ENCODE measurements at regions not wholly inside any gene's neighbourhood (a gene's known extent, or its start where the extent isn't known, plus 50 kb on each side); places are given as distances from the start of the nearest gene placed in this dataset.

DNA sequence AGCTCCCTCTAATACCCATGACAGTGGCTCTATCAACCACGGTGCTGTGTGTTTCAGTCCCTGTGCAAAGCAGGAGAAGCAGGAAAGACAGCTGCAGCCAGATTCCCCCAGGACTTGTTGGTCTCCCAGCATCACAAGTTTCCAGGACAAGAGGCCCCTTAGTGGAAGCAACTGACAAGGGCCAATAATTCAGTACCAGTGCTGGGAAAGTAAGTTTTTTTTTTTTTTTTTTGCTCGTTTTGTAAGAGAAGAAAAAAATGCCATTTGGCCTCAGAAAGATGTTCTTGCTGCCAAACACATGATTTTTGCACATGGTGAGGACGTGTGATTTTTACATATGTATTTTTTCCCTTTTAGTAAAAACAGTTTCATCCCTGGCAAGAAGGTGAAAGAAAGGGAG lies 284.2 kb upstream of the ZMIZ1 start:
- no peak for DNase-seq
- Mint-ChIP-seq H3K27ac (ENCODE audit: unreplicated experiment) (no peak overlapping the region), H3K36me3 (ENCODE audit: insufficient read depth, unreplicated experiment) (no peaks in the 10 kb centered on the region), H3K4me3 (ENCODE audit: low read depth, unreplicated experiment) (no peak overlapping the region), H3K9me3 (ENCODE audit: low read depth, unreplicated experiment) (peaks cover 3% of the 10 kb centered on the region), H3K27me3 (ENCODE audit: unreplicated experiment) (peaks cover 44% of the 10 kb centered on the region), H3K4me1 (ENCODE audit: low read depth, unreplicated experiment) (peaks cover 2% of the 10 kb centered on the region)
- CTCF ChIA-PET: no interaction called here
- BruUV-seq (replicated peaks): no TSS peak
- intact Hi-C loops (cut with micrococcal nuclease; ENCODE audit: unreplicated experiment): no loop called here
- TF ChIP-seq, protein P1, sequence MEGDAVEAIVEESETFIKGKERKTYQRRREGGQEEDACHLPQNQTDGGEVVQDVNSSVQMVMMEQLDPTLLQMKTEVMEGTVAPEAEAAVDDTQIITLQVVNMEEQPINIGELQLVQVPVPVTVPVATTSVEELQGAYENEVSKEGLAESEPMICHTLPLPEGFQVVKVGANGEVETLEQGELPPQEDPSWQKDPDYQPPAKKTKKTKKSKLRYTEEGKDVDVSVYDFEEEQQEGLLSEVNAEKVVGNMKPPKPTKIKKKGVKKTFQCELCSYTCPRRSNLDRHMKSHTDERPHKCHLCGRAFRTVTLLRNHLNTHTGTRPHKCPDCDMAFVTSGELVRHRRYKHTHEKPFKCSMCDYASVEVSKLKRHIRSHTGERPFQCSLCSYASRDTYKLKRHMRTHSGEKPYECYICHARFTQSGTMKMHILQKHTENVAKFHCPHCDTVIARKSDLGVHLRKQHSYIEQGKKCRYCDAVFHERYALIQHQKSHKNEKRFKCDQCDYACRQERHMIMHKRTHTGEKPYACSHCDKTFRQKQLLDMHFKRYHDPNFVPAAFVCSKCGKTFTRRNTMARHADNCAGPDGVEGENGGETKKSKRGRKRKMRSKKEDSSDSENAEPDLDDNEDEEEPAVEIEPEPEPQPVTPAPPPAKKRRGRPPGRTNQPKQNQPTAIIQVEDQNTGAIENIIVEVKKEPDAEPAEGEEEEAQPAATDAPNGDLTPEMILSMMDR (IDR thresholded peaks at IDR 0.05; ENCODE audit: unreplicated experiment): no peak

- BruUV-seq (replicated peaks): no TSS peak
- no peak overlapping the region for H3K4me3 Mint-ChIP-seq (ENCODE audit: low read depth, unreplicated experiment)
- no peak for DNase-seq
- H3K27me3 Mint-ChIP-seq (ENCODE audit: unreplicated experiment): peaks cover 49% of the 10 kb centered on the region
- H3K36me3 Mint-ChIP-seq (ENCODE audit: insufficient read depth, unreplicated experiment): no peaks in the 10 kb centered on the region
- no peaks in the 10 kb centered on the region for H3K4me1 Mint-ChIP-seq (ENCODE audit: low read depth, unreplicated experiment)
- CTCF ChIA-PET: no interaction called here
- H3K9me3 Mint-ChIP-seq (ENCODE audit: low read depth, unreplicated experiment): peaks cover 3% of the 10 kb centered on the region
- no peak overlapping the region for H3K27ac Mint-ChIP-seq (ENCODE audit: unreplicated experiment)
- intact Hi-C loops (cut with micrococcal nuclease; ENCODE audit: unreplicated experiment): no loop called here
- TF ChIP-seq, protein P1 (IDR thresholded peaks at IDR 0.05; ENCODE audit: unreplicated experiment): no peak
Observed at GRCh38 chr10:78785066-78785465, 283.7 kb upstream of the ZMIZ1 start.

DNA sequence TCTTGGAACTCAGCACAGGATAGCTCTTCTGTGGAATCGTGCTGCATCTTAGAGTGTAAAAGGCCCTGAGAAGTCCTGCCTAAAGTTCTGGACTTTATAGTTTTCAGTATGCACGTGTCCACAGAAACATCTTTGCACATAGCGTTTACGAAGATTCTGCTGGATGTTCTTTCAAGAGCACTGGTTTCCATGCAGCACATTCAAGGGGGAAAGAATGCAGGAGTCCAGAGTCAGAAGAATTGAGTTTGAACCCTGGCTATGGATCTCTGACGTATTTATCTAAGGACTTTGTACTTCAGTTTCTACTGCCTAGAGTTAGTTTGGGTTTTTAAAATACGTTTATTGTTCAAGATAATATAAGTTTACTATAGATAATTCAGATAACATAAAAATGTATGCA lies 282.8 kb upstream of the ZMIZ1 start:
- Mint-ChIP-seq H3K4me3 (ENCODE audit: low read depth, unreplicated experiment) (no peak overlapping the region), H3K27me3 (ENCODE audit: unreplicated experiment) (peaks cover 53% of the 10 kb centered on the region), H3K9me3 (ENCODE audit: low read depth, unreplicated experiment) (peaks cover 3% of the 10 kb centered on the region), H3K4me1 (ENCODE audit: low read depth, unreplicated experiment) (no peaks in the 10 kb centered on the region), H3K27ac (ENCODE audit: unreplicated experiment) (no peak overlapping the region), H3K36me3 (ENCODE audit: insufficient read depth, unreplicated experiment) (no peaks in the 10 kb centered on the region)
- no TSS peak for BruUV-seq (replicated peaks)
- DNase-seq: no peak
- CTCF ChIA-PET: no interaction called here
- TF ChIP-seq, protein P1 (IDR thresholded peaks at IDR 0.05; ENCODE audit: unreplicated experiment): no peak
- intact Hi-C loops (cut with micrococcal nuclease; ENCODE audit: unreplicated experiment): no loop called here

- no peaks in the 10 kb centered on the region for H3K4me1 Mint-ChIP-seq (ENCODE audit: low read depth, unreplicated experiment)
- peaks cover 3% of the 10 kb centered on the region for H3K9me3 Mint-ChIP-seq (ENCODE audit: low read depth, unreplicated experiment)
- BruUV-seq (replicated peaks): no TSS peak
- no peak overlapping the region for H3K27ac Mint-ChIP-seq (ENCODE audit: unreplicated experiment)
- intact Hi-C loops (cut with micrococcal nuclease; ENCODE audit: unreplicated experiment): no loop called here
- H3K27me3 Mint-ChIP-seq (ENCODE audit: unreplicated experiment): peaks cover 64% of the 10 kb centered on the region
- H3K36me3 Mint-ChIP-seq (ENCODE audit: insufficient read depth, unreplicated experiment): no peaks in the 10 kb centered on the region
- CTCF ChIA-PET: interaction anchor here (0.7 kb wide), 1 partner anchor 370 kb away, joined by 3 read pairs; no protein-coding TSS in a partner anchor
- H3K4me3 Mint-ChIP-seq (ENCODE audit: low read depth, unreplicated experiment): no peak overlapping the region
- TF ChIP-seq, protein P1 (IDR thresholded peaks at IDR 0.05; ENCODE audit: unreplicated experiment): no peak
- DNase-seq: no peak
Observed at GRCh38 chr10:78787125-78787524, 281.6 kb upstream of the ZMIZ1 start.
